Esophagus mucosa (tissue), 1 donor: ENCODE measurements at regions not wholly inside any gene's neighbourhood (a gene's known extent, or its start where the extent isn't known, plus 50 kb on each side); places are given as distances from the start of the nearest gene placed in this dataset.
"Not testable (repeated sequence)": the region's sequence is repeated elsewhere in the genome, so short reads cannot be mapped to it uniquely, and the experiment has no call there.

Experiments used
- ATAC-seq: fragments of 200-7000 bp; cut with Tn5 transposase; one replicate; pipeline ENCODE4 v1.9.1; 2020
- donor health status: DM: yes; HTN: yes; CAD: no.

- no peak for ATAC-seq
Measured at GRCh38 chr4:179353786-179354185, 1911.5 kb upstream of the AGA start.

GRCh38 chr4:179361978-179362486 is 1919.8 kb upstream of the AGA start:
- no peak for ATAC-seq

- not testable (repeated sequence) for ATAC-seq
Measured at GRCh38 chr4:179365932-179366331, 1923.7 kb upstream of the AGA start.

GRCh38 chr4:179372242-179372641 is 1930.0 kb upstream of the AGA start:
- ATAC-seq: no peak

- no peak for ATAC-seq
Measured at GRCh38 chr4:179372746-179373145, 1930.5 kb upstream of the AGA start.

- not testable (repeated sequence) for ATAC-seq
Measured at GRCh38 chr4:179378847-179379246, 1936.6 kb upstream of the AGA start.

GRCh38 chr4:179392787-179393186 is 1950.5 kb upstream of the AGA start:
- no peak for ATAC-seq

GRCh38 chr4:179398414-179398813 is 1956.2 kb upstream of the AGA start:
- ATAC-seq: no peak

GRCh38 chr4:179399054-179399782 is 1957.0 kb upstream of the AGA start:
- ATAC-seq: no peak

- no peak for ATAC-seq
Measured at GRCh38 chr4:179415037-179415846, 1973.0 kb upstream of the AGA start.

- ATAC-seq: no peak
Measured at GRCh38 chr4:179415847-179416223, 1973.6 kb upstream of the AGA start.

- no peak for ATAC-seq
Measured at GRCh38 chr4:179417357-179417756, 1975.1 kb upstream of the AGA start.

GRCh38 chr4:179437962-179438361 is 1995.7 kb upstream of the AGA start:
- no peak for ATAC-seq

GRCh38 chr4:179441596-179441995 is 1999.4 kb upstream of the AGA start:
- ATAC-seq: no peak

- ATAC-seq: no peak
Measured at GRCh38 chr4:179447308-179447707, 2005.1 kb upstream of the AGA start.

- no peak for ATAC-seq
Measured at GRCh38 chr4:179465131-179465797, 2023.0 kb upstream of the AGA start.

- ATAC-seq: no peak
Measured at GRCh38 chr4:179467878-179468277, 2025.6 kb upstream of the AGA start.

- no peak for ATAC-seq
Measured at GRCh38 chr4:179472164-179472563, 2029.9 kb upstream of the AGA start.

- ATAC-seq: no peak
Measured at GRCh38 chr4:179478608-179479007, 2036.4 kb upstream of the AGA start.

GRCh38 chr4:179485781-179486180 is 2043.5 kb upstream of the AGA start:
- ATAC-seq: no peak

GRCh38 chr4:179486570-179487335 is 2044.5 kb upstream of the AGA start:
- no peak for ATAC-seq

- no peak for ATAC-seq
Measured at GRCh38 chr4:179492260-179493080, 2050.2 kb upstream of the AGA start.
